BE2C (cell line): ENCODE measurements at regions not wholly inside any gene's neighbourhood (a gene's known extent, or its start where the extent isn't known, plus 50 kb on each side); places are given as distances from the start of the nearest gene placed in this dataset.

Experiments
- DNase-seq: peaks from one replicate; pipeline ENCODE4 v3.0.0-alpha.2; 2020
- H3K27me3 ChIP-seq: fragments of 250-450 bp; sonication (Bioruptor Pico); 2 replicates; pipeline ENCODE4 v1.5.1; 2020; ENCODE audit warnings: mild to moderate bottlenecking
- H3K36me3 ChIP-seq: fragments of 250-450 bp; sonication (Bioruptor Pico); 2 replicates; pipeline ENCODE4 v1.5.1; 2020; ENCODE audit warnings: mild to moderate bottlenecking
- H3K4me1 ChIP-seq: fragments of 250-450 bp; sonication (Bioruptor Pico); 2 replicates; pipeline ENCODE4 v1.5.1; 2020
- H3K4me3 ChIP-seq: 2 replicates; pipeline ENCODE4 v1.5.1; 2011; ENCODE audit warnings: low read depth, low read length
- H3K9me3 ChIP-seq: fragments of 250-450 bp; sonication (Bioruptor Pico); 2 replicates; pipeline ENCODE4 v1.5.1; 2020
- TF ChIP-seq, protein P1 (sequence below): IDR thresholded peaks from 2 replicates; pipeline ENCODE4 v1.5.1; 2012; ENCODE audit warnings: mild to moderate bottlenecking, low read depth, low read length

DNA sequence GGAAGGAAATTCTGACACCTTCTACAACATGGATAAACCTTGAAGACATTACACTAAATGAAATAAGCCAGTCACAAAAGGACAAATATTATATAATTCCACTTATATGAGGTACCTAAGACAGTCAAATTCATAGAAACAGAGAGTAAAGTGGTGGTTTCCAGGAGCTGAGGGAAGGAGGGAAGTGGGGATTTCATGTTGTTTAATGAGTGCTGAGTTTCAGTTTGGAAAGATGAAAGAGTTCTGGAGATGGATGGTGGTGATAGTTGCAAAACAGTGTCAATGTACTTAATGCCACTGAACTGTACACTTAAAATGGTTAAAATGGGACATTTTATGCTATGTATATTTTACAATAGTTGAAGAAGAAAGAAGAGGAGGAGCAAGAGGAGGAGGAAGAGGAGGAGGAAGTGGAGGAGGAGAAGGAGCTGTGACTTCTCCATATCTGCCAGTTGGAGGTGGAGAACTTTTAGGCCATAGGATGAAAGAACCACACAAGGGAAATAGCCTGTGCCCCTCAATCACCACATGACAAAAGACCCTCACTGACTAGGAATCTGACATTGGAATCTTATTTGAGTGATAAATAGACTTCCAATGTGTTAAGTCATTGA lies 55.3 kb upstream of the LGALSL start:
- H3K9me3 ChIP-seq: no peaks in the 10 kb centered on the region
- no peaks in the 10 kb centered on the region for H3K27me3 ChIP-seq
- no peak for DNase-seq
- H3K36me3 ChIP-seq: no peaks in the 10 kb centered on the region
- H3K4me3 ChIP-seq: no peak overlapping the region
- H3K4me1 ChIP-seq: no peaks in the 10 kb centered on the region
- TF ChIP-seq, protein P1, sequence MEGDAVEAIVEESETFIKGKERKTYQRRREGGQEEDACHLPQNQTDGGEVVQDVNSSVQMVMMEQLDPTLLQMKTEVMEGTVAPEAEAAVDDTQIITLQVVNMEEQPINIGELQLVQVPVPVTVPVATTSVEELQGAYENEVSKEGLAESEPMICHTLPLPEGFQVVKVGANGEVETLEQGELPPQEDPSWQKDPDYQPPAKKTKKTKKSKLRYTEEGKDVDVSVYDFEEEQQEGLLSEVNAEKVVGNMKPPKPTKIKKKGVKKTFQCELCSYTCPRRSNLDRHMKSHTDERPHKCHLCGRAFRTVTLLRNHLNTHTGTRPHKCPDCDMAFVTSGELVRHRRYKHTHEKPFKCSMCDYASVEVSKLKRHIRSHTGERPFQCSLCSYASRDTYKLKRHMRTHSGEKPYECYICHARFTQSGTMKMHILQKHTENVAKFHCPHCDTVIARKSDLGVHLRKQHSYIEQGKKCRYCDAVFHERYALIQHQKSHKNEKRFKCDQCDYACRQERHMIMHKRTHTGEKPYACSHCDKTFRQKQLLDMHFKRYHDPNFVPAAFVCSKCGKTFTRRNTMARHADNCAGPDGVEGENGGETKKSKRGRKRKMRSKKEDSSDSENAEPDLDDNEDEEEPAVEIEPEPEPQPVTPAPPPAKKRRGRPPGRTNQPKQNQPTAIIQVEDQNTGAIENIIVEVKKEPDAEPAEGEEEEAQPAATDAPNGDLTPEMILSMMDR: no peak

DNA sequence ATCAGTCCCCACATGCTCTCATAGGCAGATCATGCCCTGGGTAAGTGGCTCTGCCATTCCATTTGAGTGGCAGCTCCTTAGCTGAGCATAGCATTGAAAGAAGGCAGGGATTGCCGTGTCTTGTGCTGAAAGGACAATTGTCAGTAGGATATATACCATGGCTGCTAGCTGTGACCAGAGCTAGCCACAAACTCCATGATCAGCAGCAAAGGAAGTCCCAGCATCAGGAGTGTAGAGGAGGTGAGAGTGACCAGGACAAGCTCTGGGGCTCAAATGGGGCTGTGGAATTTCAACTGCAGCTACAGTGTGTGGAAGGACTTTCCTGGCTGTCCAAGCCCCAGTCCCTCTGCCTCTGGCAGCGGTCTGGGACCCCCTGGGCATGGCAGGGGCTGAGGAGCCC lies 54.4 kb upstream of the LGALSL start:
- TF ChIP-seq, protein P1: no peak
- H3K9me3 ChIP-seq: no peaks in the 10 kb centered on the region
- H3K4me1 ChIP-seq: no peaks in the 10 kb centered on the region
- H3K36me3 ChIP-seq: no peaks in the 10 kb centered on the region
- no peak overlapping the region for H3K4me3 ChIP-seq
- H3K27me3 ChIP-seq: no peaks in the 10 kb centered on the region
- no peak for DNase-seq

DNA sequence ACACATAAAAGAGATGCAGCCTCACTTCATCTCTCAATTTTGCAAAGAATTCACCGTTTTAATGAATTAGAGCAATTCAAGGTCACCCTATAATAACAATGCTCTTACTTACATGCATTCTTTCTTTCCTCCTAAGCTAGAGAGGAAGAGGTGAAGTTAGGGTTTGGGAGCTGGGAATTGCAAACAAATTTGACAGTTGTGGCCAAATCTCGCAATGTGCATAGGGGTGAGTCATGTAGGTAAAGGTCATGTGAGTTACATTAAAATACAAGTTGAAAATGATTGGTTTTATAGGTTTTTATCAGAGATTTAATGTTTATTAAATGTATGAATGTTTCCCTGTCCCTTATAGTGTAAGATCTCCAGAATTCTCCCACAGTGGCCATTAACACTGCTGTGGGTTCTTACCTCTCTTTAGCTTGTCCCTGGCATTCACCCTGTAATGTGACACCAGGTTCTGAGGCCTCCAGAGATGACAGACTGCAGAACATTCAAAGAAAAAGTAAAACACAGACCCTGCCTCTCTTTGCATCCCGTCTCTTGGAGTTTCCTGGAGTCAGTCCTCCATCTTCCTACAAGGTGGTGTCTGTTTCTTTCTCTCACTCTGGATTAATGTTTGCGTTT lies 53.7 kb upstream of the LGALSL start:
- Histone ChIP-seq H3K9me3 (no peaks in the 10 kb centered on the region), H3K4me3 (no peak overlapping the region), H3K36me3 (no peaks in the 10 kb centered on the region), H3K27me3 (no peaks in the 10 kb centered on the region), H3K4me1 (no peaks in the 10 kb centered on the region)
- no peak for DNase-seq
- TF ChIP-seq, protein P1: no peak

DNA sequence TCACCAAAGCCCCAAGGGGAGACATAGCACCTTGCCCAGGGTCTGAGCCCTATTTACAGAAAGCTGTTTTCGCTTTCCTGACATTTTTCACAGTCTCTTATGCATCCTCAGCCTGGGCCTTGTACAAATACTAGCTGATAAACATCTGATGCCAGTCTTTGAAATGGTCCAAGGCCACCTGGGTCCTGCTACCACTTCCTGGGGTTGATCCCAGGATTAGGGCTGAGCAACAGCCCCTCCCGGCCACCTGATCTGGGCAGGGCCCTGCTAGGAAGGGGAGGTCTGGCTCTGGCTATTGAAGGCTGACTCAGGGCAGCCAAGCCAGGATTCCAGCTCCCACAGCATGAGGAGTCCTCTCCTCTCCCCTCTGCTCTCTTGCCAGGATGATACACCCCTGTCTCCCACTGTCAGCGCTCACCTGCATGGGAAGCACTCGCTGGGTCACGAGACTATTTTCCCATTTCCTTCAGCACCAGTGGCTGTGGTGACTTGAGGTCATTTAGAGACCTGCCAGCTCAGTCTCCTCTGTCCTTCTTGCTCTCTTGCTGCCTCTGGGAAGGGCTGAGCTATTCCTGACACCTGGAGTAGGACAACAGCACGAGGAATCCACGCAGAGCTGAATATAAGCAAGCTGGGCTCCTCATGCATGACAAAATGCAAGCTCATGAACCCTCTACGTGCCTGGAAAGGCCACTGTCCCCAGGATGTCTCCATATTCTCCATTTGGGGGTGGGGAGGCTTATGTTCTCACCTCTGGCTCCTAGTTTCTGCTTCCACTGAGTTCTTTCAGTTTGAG lies 53.0 kb upstream of the LGALSL start:
- no peak overlapping the region for H3K4me3 ChIP-seq
- no peaks in the 10 kb centered on the region for H3K36me3 ChIP-seq
- H3K9me3 ChIP-seq: no peaks in the 10 kb centered on the region
- no peak for DNase-seq
- H3K27me3 ChIP-seq: no peaks in the 10 kb centered on the region
- TF ChIP-seq, protein P1: no peak
- H3K4me1 ChIP-seq: no peaks in the 10 kb centered on the region

DNA sequence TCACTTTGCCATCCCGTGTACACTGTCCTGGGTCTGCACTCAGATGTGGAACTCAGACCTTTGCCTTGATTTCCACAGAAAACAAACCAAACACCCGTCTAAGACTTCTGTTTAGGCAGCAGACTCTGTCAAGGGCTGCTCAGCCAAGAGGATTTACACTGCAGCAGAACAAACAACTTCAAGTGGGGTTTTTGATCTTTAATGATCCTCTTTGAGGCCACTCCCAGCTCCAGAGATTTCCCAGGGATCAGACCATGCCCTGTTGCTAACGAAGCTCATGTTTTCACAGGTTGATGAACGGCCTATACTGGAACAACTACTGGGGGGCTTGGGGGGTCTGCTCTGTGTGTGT lies 52.5 kb upstream of the LGALSL start:
- Histone ChIP-seq H3K4me3 (no peak overlapping the region), H3K27me3 (no peaks in the 10 kb centered on the region), H3K9me3 (no peaks in the 10 kb centered on the region), H3K36me3 (no peaks in the 10 kb centered on the region), H3K4me1 (no peaks in the 10 kb centered on the region)
- TF ChIP-seq, protein P1: no peak
- no peak for DNase-seq

DNA sequence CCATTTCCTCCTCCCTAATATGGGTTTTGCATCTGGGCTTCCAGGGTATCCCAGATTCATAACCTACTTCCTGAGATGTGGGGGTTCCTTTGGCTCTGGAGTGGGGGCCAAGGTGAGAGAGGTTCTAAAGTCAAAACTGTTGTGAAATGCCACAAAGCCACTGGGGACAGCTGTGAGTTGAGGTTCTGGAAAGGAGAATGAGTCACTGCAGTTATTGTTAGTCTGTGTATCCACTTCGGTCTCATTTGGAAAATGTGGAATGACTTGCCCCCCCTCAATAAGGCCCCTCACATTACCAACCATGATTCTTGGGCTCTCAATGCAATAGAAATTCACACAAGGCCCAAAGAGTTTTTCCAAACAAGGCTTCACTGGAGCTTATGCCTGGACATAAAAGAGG lies 51.1 kb upstream of the LGALSL start:
- Histone ChIP-seq H3K4me3 (no peak overlapping the region), H3K36me3 (no peaks in the 10 kb centered on the region), H3K27me3 (no peaks in the 10 kb centered on the region), H3K9me3 (no peaks in the 10 kb centered on the region), H3K4me1 (no peaks in the 10 kb centered on the region)
- TF ChIP-seq, protein P1: no peak
- no peak for DNase-seq
